Upper lobe of left lung (tissue), 6 donors: ENCODE measurements at regions not wholly inside any gene's neighbourhood (a gene's known extent, or its start where the extent isn't known, plus 50 kb on each side); places are given as distances from the start of the nearest gene placed in this dataset.
A peak's percentile ranks its signal among the peaks of the same experiment; 100 is the strongest.

ENCODE experiments used
- ATAC-seq, 2 donors: fragments of 200-7000 bp; cut with Tn5 transposase; one replicate each; pipeline ENCODE4 v1.9.1; 2022; ENCODE audit warnings: mild to moderate bottlenecking in 2 of 2, moderate library complexity in 2 of 2; ENCODE audit not compliant: low FRiP score in 2 of 2
- DNase-seq, 2 donors: peaks; one replicate each; pipeline ENCODE4 v3.0.0-alpha.2; 2019 to 2020
- H3K27ac ChIP-seq, 4 donors: fragments of 200-600 bp; sonication (generic); one replicate each; pipeline ENCODE4 v1.5.1; 2016 to 2019
- H3K27me3 ChIP-seq, 4 donors: fragments of 200-600 bp; sonication (generic); one replicate each; pipeline ENCODE4 v1.5.1; 2017 to 2019
- H3K36me3 ChIP-seq, 4 donors: fragments of 200-600 bp; sonication (generic); one replicate each; pipeline ENCODE4 v1.5.1; 2016 to 2019
- H3K4me1 ChIP-seq, 4 donors: fragments of 200-600 bp; sonication (generic); one replicate each; pipeline ENCODE4 v1.5.1; 2018 to 2019
- H3K4me3 ChIP-seq, 4 donors: fragments of 200-600 bp; sonication (generic); one replicate each; pipeline ENCODE4 v1.5.1; 2017 to 2019; ENCODE audit warnings: mild to moderate bottlenecking in 2 of 4, moderate library complexity in 1 of 4
- H3K9me3 ChIP-seq, 4 donors: fragments of 200-600 bp; sonication (generic); one replicate each; pipeline ENCODE4 v1.5.1; 2018 to 2019
- CTCF ChIP-seq, 6 experiments: fragments of 450-650 bp in 4 of 6; fragments of 200-600 bp in 2 of 6; sonication (generic) in 2 of 6; IDR thresholded peaks; one replicate each; pipeline ENCODE4 v1.5.1; 2016 to 2019; ENCODE audit warnings: antibody characterized with exemption in 6 of 6
- EP300 ChIP-seq, 4 donors: sonication (generic); formaldehyde crosslinking; IDR thresholded peaks; one replicate each; pipeline ENCODE4 v1.5.1; 2017; ENCODE audit warnings: antibody characterized with exemption in 4 of 4, control low read depth in 2 of 4
- POLR2A ChIP-seq, 4 donors: fragments of 450-650 bp; IDR thresholded peaks; one replicate each; pipeline ENCODE4 v1.5.1; 2016 to 2017; ENCODE audit warnings: antibody characterized with exemption in 4 of 4, mild to moderate bottlenecking in 2 of 4
- POLR2AphosphoS5 ChIP-seq, 2 donors: sonication (generic); formaldehyde crosslinking; IDR thresholded peaks; one replicate each; pipeline ENCODE4 v1.5.1; 2017; ENCODE audit warnings: antibody characterized with exemption in 2 of 2
- WGBS, 2 donors: methylation state at CpG; one replicate each; pipeline ENCODE4 v1.1.5; 2017 to 2018; 5-methylcytosine and 5-hydroxymethylcytosine counted together
- donor health status: DM: no; HTN: no; CAD: no; lungs with moderate emphysema.
- donor health status: DM: no; HTN: yes; CAD: no; lungs with severe emphysema.

GRCh38 chrX:151796576-151796975, 62.0 kb downstream of the CNGA2 start:
- Histone ChIP-seq H3K27me3 (no peaks in the 10 kb centered on the region), H3K4me1 (no peaks in the 10 kb centered on the region), H3K27ac (no peak overlapping the region), H3K36me3 (no peaks in the 10 kb centered on the region), H3K4me3 (no peak overlapping the region), H3K9me3 (no peaks in the 10 kb centered on the region)
- TF ChIP-seq POLR2AphosphoS5 (IDR thresholded peaks at IDR 0.05) (no peak), CTCF (IDR thresholded peaks at IDR 0.05) (no peak), POLR2A (IDR thresholded peaks at IDR 0.05) (no peak), EP300 (IDR thresholded peaks at IDR 0.05) (no peak)
- ATAC-seq (no peak), DNase-seq (no peak)
- WGBS, 2 donors, result 78% methylated on average over 3 of the region's 3 CpGs; no CpG with 5 or more reads in 1 of the 2 donors

- H3K4me3 ChIP-seq, result no peak overlapping the region
- TF ChIP-seq EP300 (IDR thresholded peaks at IDR 0.05) (no peak), CTCF (IDR thresholded peaks at IDR 0.05) (no peak), POLR2AphosphoS5 (IDR thresholded peaks at IDR 0.05) (no peak), POLR2A (IDR thresholded peaks at IDR 0.05) (no peak)
- DNase-seq, result no peak
- H3K9me3 ChIP-seq, result no peaks in the 10 kb centered on the region
- no peaks in the 10 kb centered on the region for H3K4me1 ChIP-seq
- no peaks in the 10 kb centered on the region for H3K36me3 ChIP-seq
- WGBS, 2 donors, result 76 to 79% methylated on average over 7 of the region's 7 CpGs
- no peak overlapping the region for H3K27ac ChIP-seq
- no peak for ATAC-seq
- H3K27me3 ChIP-seq, result no peaks in the 10 kb centered on the region
Measured at GRCh38 chrX:151801980-151802379, 67.4 kb downstream of the CNGA2 start.

- Histone ChIP-seq H3K4me1 (no peaks in the 10 kb centered on the region), H3K36me3 (no peaks in the 10 kb centered on the region), H3K27ac (no peak overlapping the region), H3K9me3 (no peaks in the 10 kb centered on the region), H3K27me3 (no peaks in the 10 kb centered on the region), H3K4me3 (no peak overlapping the region)
- WGBS, 2 donors, result 80 to 88% methylated on average over 5 of the region's 5 CpGs
- DNase-seq (no peak), ATAC-seq (no peak)
- no peak for TF ChIP-seq CTCF (IDR thresholded peaks at IDR 0.05)
- TF ChIP-seq POLR2AphosphoS5 (IDR thresholded peaks at IDR 0.05), result no peak
- no peak for TF ChIP-seq POLR2A (IDR thresholded peaks at IDR 0.05)
- TF ChIP-seq EP300 (IDR thresholded peaks at IDR 0.05), result no peak
Measured at GRCh38 chrX:151806967-151807540, 72.5 kb downstream of the CNGA2 start.

GRCh38 chrX:151812661-151813060, 78.1 kb downstream of the CNGA2 start:
- Histone ChIP-seq H3K27me3 (no peaks in the 10 kb centered on the region), H3K9me3 (no peaks in the 10 kb centered on the region), H3K36me3 (no peaks in the 10 kb centered on the region), H3K4me3 (no peak overlapping the region), H3K27ac (no peak overlapping the region), H3K4me1 (no peaks in the 10 kb centered on the region)
- no peak for DNase-seq
- WGBS, 2 donors, result 61 to 88% methylated on average over 2 of the region's 2 CpGs
- TF ChIP-seq EP300 (IDR thresholded peaks at IDR 0.05) (no peak), POLR2A (IDR thresholded peaks at IDR 0.05) (no peak), POLR2AphosphoS5 (IDR thresholded peaks at IDR 0.05) (no peak)
- no peak for ATAC-seq

GRCh38 chrX:151814767-151815166, 80.2 kb downstream of the CNGA2 start:
- DNase-seq (no peak), ATAC-seq (peak in 1 of 2 donors; percentile 52)
- Histone ChIP-seq H3K27ac (no peak overlapping the region), H3K4me1 (no peaks in the 10 kb centered on the region), H3K4me3 (no peak overlapping the region), H3K27me3 (no peaks in the 10 kb centered on the region), H3K36me3 (no peaks in the 10 kb centered on the region), H3K9me3 (no peaks in the 10 kb centered on the region)
- TF ChIP-seq CTCF (IDR thresholded peaks at IDR 0.05) (no peak), EP300 (IDR thresholded peaks at IDR 0.05) (no peak), POLR2AphosphoS5 (IDR thresholded peaks at IDR 0.05) (no peak)
- 92 to 100% methylated on average over 1 of the region's 1 CpG for WGBS, 2 donors
